Astrocyte (in vitro differentiated cells and primary cell): ENCODE measurements at regions not wholly inside any gene's neighbourhood (a gene's known extent, or its start where the extent isn't known, plus 50 kb on each side); places are given as distances from the start of the nearest gene placed in this dataset.

ENCODE experiments used
- EZH2 ChIP-seq: IDR thresholded peaks from 2 replicates; pipeline ENCODE4 v1.6.1; 2012; ENCODE audit warnings: mild to moderate bottlenecking, low read length, inconsistent platforms; ENCODE audit not compliant: insufficient read depth
- TF ChIP-seq, protein P1 (sequence below): IDR thresholded peaks from 2 replicates; pipeline ENCODE4 v1.5.1; 2011; ENCODE audit warnings: low read depth, mild to moderate bottlenecking, inconsistent platforms, low read length, moderate library complexity; ENCODE audit not compliant: insufficient read depth

DNA sequence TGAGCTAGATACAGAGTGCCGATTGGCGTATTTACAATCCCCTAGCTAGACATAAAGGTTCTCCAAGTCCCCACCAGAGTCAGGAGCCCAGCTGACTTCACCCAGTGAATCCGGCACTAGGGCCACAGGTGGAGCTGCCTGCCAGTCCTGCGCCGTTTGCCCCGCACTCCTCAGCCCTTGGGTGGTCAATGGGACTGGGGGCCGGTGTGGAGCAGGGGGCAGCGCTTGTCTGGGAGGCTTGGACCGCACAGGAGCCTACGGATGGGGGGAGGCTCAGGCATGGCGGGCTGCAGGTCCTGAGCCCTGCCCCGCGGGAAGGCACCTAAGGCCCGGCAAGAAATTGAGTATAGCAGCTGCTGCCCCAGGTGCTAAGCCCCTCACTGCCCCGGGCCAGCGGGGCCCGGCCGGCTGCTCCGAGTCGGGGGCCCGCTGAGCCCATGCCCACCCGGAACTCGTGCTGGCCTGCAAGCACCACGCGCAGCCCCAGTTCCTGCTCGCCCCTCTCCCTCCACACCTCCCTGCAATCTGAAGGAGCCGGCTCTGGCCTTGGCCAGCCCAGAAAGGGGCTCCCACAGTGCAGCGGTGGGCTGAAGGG lies 1113.8 kb upstream of the LRRTM3 start:
- TF ChIP-seq, protein P1, sequence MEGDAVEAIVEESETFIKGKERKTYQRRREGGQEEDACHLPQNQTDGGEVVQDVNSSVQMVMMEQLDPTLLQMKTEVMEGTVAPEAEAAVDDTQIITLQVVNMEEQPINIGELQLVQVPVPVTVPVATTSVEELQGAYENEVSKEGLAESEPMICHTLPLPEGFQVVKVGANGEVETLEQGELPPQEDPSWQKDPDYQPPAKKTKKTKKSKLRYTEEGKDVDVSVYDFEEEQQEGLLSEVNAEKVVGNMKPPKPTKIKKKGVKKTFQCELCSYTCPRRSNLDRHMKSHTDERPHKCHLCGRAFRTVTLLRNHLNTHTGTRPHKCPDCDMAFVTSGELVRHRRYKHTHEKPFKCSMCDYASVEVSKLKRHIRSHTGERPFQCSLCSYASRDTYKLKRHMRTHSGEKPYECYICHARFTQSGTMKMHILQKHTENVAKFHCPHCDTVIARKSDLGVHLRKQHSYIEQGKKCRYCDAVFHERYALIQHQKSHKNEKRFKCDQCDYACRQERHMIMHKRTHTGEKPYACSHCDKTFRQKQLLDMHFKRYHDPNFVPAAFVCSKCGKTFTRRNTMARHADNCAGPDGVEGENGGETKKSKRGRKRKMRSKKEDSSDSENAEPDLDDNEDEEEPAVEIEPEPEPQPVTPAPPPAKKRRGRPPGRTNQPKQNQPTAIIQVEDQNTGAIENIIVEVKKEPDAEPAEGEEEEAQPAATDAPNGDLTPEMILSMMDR: no peak
- no peak for TF ChIP-seq EZH2
